ENCODE measurements at regions not wholly inside any gene's neighbourhood (a gene's known extent, or its start where the extent isn't known, plus 50 kb on each side); places are given as distances from the start of the nearest gene placed in this dataset.
"Not testable (repeated sequence)": the region's sequence is repeated elsewhere in the genome, so short reads cannot be mapped to it uniquely, and the experiment has no call there.

GRCh38 chr20:22728146-22728745 is 143.9 kb upstream of the FOXA2 start:
- no peak for TF ChIP-seq CTCF (IDR thresholded peaks at IDR 0.05; ENCODE audit: control extremely low read depth, extremely low read depth, low read depth, missing control alignments)
- POLR2A ChIA-PET, result no interaction called here
- CTCF ChIA-PET, result no interaction called here
- no peak for DNase-seq (ENCODE audit: extremely low spot score)

GRCh38 chr20:22729180-22729579 is 144.8 kb upstream of the FOXA2 start:
- ChIA-PET POLR2A (no interaction called here), CTCF (interaction anchor here (1.5 kb wide), 1 partner anchor 38 kb away, joined by 12 read pairs; no protein-coding TSS in a partner anchor)
- no peak for TF ChIP-seq CTCF (IDR thresholded peaks at IDR 0.05; ENCODE audit: control extremely low read depth, extremely low read depth, low read depth, missing control alignments)
- DNase-seq (ENCODE audit: extremely low spot score), result no peak

GRCh38 chr20:22729616-22730236 is 145.4 kb upstream of the FOXA2 start:
- CTCF ChIA-PET, result interaction anchor here (1.2 to 1.5 kb wide), 2 partner anchors 33 to 39 kb away, joined by 3 to 12 read pairs; no protein-coding TSS in a partner anchor
- no peak for TF ChIP-seq CTCF (IDR thresholded peaks at IDR 0.05; ENCODE audit: control extremely low read depth, extremely low read depth, low read depth, missing control alignments)
- POLR2A ChIA-PET, result no interaction called here
- DNase-seq (ENCODE audit: extremely low spot score), result no peak

- DNase-seq (ENCODE audit: extremely low spot score), result no peak
- POLR2A ChIA-PET, result no interaction called here
- CTCF ChIA-PET, result interaction anchor here (1.3 kb wide), 1 partner anchor 41 kb away, joined by 6 read pairs; no protein-coding TSS in a partner anchor
- TF ChIP-seq CTCF (IDR thresholded peaks at IDR 0.05; ENCODE audit: control extremely low read depth, extremely low read depth, low read depth, missing control alignments), result no peak
These were observed 148.4 kb upstream of the FOXA2 start for GRCh38 chr20:22732751-22733150.

- CTCF ChIA-PET, result interaction anchor here (0.9 to 1.8 kb wide), 4 partner anchors 14 to 48 kb away, joined by 3 read pairs; no protein-coding TSS in a partner anchor
- DNase-seq (ENCODE audit: extremely low spot score); POLR2A ChIA-PET: not testable (repeated sequence)
- peak; percentile 9 for TF ChIP-seq CTCF (IDR thresholded peaks at IDR 0.05; ENCODE audit: control extremely low read depth, extremely low read depth, low read depth, missing control alignments)
These were observed 150.7 kb upstream of the FOXA2 start for GRCh38 chr20:22734946-22735647.

GRCh38 chr20:22740829-22741228 is 156.5 kb upstream of the FOXA2 start:
- POLR2A ChIA-PET, result no interaction called here
- TF ChIP-seq CTCF (IDR thresholded peaks at IDR 0.05; ENCODE audit: control extremely low read depth, extremely low read depth, low read depth, missing control alignments), result no peak
- no peak for DNase-seq (ENCODE audit: extremely low spot score)
- CTCF ChIA-PET, result no interaction called here

All from GM10248 (cell line).